ENCODE measurements at regions not wholly inside any gene's neighbourhood (a gene's known extent, or its start where the extent isn't known, plus 50 kb on each side); places are given as distances from the start of the nearest gene placed in this dataset.
"Not testable (repeated sequence)": the region's sequence is repeated elsewhere in the genome, so short reads cannot be mapped to it uniquely, and the experiment has no call there.

- no peak for DNase-seq
Measured at GRCh38 chr13:44887515-44887914, 101.8 kb downstream of the NUFIP1 start.

- DNase-seq = no peak
Measured at GRCh38 chr13:44884076-44884729, 105.1 kb downstream of the NUFIP1 start.

- DNase-seq = no peak
Measured at GRCh38 chr13:44879452-44880058, 109.7 kb downstream of the NUFIP1 start.

GRCh38 chr13:44876782-44877324 lies 112.4 kb downstream of the NUFIP1 start:
- no peak for DNase-seq

GRCh38 chr13:44874886-44875630 lies 114.2 kb downstream of the NUFIP1 start:
- no peak for DNase-seq

GRCh38 chr13:44874176-44874575 lies 115.1 kb downstream of the NUFIP1 start:
- no peak for DNase-seq

GRCh38 chr13:44873461-44873860 lies 115.8 kb downstream of the NUFIP1 start:
- DNase-seq = no peak

GRCh38 chr13:44872751-44873150 lies 116.5 kb downstream of the NUFIP1 start:
- DNase-seq = no peak

GRCh38 chr13:44870456-44870929 lies 118.8 kb downstream of the NUFIP1 start:
- no peak for DNase-seq

- DNase-seq = no peak
Measured at GRCh38 chr13:44869167-44869566, 120.1 kb downstream of the NUFIP1 start.

GRCh38 chr13:44868397-44868796 lies 120.9 kb downstream of the NUFIP1 start:
- DNase-seq = no peak

GRCh38 chr13:44867825-44868224 lies 121.4 kb downstream of the NUFIP1 start:
- no peak for DNase-seq

GRCh38 chr13:44866411-44866911 lies 122.8 kb downstream of the NUFIP1 start:
- DNase-seq = no peak

GRCh38 chr13:44865722-44866410 lies 123.4 kb downstream of the NUFIP1 start:
- DNase-seq = no peak

- DNase-seq = not testable (repeated sequence)
Measured at GRCh38 chr13:44863641-44864040, 125.6 kb downstream of the NUFIP1 start.

GRCh38 chr13:44860454-44860853 lies 128.8 kb downstream of the NUFIP1 start:
- DNase-seq = no peak

- no peak for DNase-seq
Measured at GRCh38 chr13:44857736-44858135, 131.5 kb downstream of the NUFIP1 start.

- no peak for DNase-seq
Measured at GRCh38 chr13:44857061-44857460, 132.2 kb downstream of the NUFIP1 start.

- no peak for DNase-seq
Measured at GRCh38 chr13:44855860-44856259, 133.4 kb downstream of the NUFIP1 start.

GRCh38 chr13:44854313-44855060 lies 134.8 kb downstream of the NUFIP1 start:
- DNase-seq = no peak

- DNase-seq = no peak
Measured at GRCh38 chr13:44853641-44854040, 135.6 kb downstream of the NUFIP1 start.

Data from NCI-H1694 treated with DMSO at 0.1 percent for 48 hours (cell line).